ENCODE measurements at regions not wholly inside any gene's neighbourhood (a gene's known extent, or its start where the extent isn't known, plus 50 kb on each side); places are given as distances from the start of the nearest gene placed in this dataset.

- FAIRE-seq, result no peak
- H3K79me2 ChIP-seq (ENCODE audit: control insufficient read depth in 1 of 2, insufficient read depth in 2 of 2, low read length in 2 of 2), result no peaks in the 10 kb centered on the region
- CTCF ChIA-PET (ENCODE audit: partially characterized antibody), result interaction anchor here (0.6 kb wide), 1 partner anchor 1587 kb away, joined by 4 read pairs; no protein-coding TSS in a partner anchor
Measured at GRCh38 chr10:33493497-33493896, 159.0 kb upstream of the NRP1 start.

More at GRCh38 chr10:33493497-33493896, 159.0 kb upstream of the NRP1 start:
- no peak overlapping the region for H3K27ac ChIP-seq (ENCODE audit: low read depth, low read length)
- H3K23me2 ChIP-seq (ENCODE audit: low read depth, low read length), result no peaks in the 10 kb centered on the region
- no peak overlapping the region for H3K56ac ChIP-seq (replicated peaks; ENCODE audit: insufficient read length, low read depth, low read length)
- H3K36me3 ChIP-seq (ENCODE audit: control insufficient read depth in 2 of 4, insufficient read depth in 4 of 4, low read length in 3 of 4), result no peaks in the 10 kb centered on the region
- no peaks in the 10 kb centered on the region for H4K20me1 ChIP-seq (replicated peaks in 1 of 2; ENCODE audit: control insufficient read depth in 1 of 2, insufficient read depth in 2 of 2, low read length in 2 of 2)
- no peak for TF ChIP-seq CBX8 (IDR thresholded peaks at IDR 0.05; ENCODE audit: borderline replicate concordance, low read depth, low read length)
- TF ChIP-seq TCF12 (IDR thresholded peaks at IDR 0.05; ENCODE audit: low read depth, low read length), result no peak
- TF ChIP-seq BACH1 (IDR thresholded peaks at IDR 0.05; ENCODE audit: low read length), result no peak
- no peak for TF ChIP-seq TAF7 (optimal IDR thresholded peaks at IDR 0.05; ENCODE audit: borderline replicate concordance, low read depth, low read length)
- no peak for TF ChIP-seq CEBPB (IDR thresholded peaks at IDR 0.05; ENCODE audit: low read depth, low read length)
- TF ChIP-seq FOSL1 (IDR thresholded peaks at IDR 0.05; ENCODE audit: insufficient read depth, low read depth, low read length), result no peak
- TF ChIP-seq MAFK (IDR thresholded peaks at IDR 0.05; ENCODE audit: low read depth, low read length), result no peak
- TF ChIP-seq GABPA (IDR thresholded peaks at IDR 0.05; ENCODE audit: borderline replicate concordance, insufficient read depth, low read length), result no peak
- H4K5ac ChIP-seq (ENCODE audit: insufficient read length, low read depth, low read length), result no peak overlapping the region
- H3K4me1 ChIP-seq (replicated peaks in 1 of 4; ENCODE audit: control insufficient read depth in 3 of 4, insufficient read depth in 4 of 4, low read length in 3 of 4), result no peaks in the 10 kb centered on the region; a peak in 1 of 7 replicates
- POLR2A ChIA-PET (ENCODE audit: partially characterized antibody), result interaction anchor here (1.4 kb wide), 1 partner anchor 9 kb away, joined by 5 read pairs; no protein-coding TSS in a partner anchor
- H3K4me2 ChIP-seq (ENCODE audit: insufficient read depth in 1 of 2, low read depth in 2 of 2, low read length in 2 of 2), result no peak overlapping the region
- no peaks in the 10 kb centered on the region for H3K79me1 ChIP-seq (ENCODE audit: low read depth, low read length)
- no peak overlapping the region for H2BK20ac ChIP-seq (ENCODE audit: low read length)
- no peak overlapping the region for H3K23ac ChIP-seq (ENCODE audit: insufficient read length)
- H2BK5ac ChIP-seq (ENCODE audit: low read depth, low read length), result no peak overlapping the region
- H3K4me3 ChIP-seq (ENCODE audit: extremely low read depth in 1 of 4, insufficient read depth in 2 of 4, low read depth in 3 of 4, low read length in 4 of 4), result no peak overlapping the region
- H2AK5ac ChIP-seq (ENCODE audit: low read depth, low read length), result no peak overlapping the region
- 85% methylated on average over 3 of the region's 3 CpGs; no CpG with 5 or more reads in 1 of the 2 experiments for WGBS, 2 experiments (ENCODE audit: extremely low coverage in 1 of 2, insufficient coverage in 1 of 2, insufficient read length in 1 of 2, insufficient replicate concordance in 2 of 2, low coverage in 1 of 2, low lambda C conversion rate in 2 of 2, missing lambda C conversion rate in 1 of 2)
- H4K8ac ChIP-seq (ENCODE audit: extremely low read depth, insufficient read depth, low read length), result peak overlapping the region; percentile 53; the same call in 1 of the 2 replicates
- no peak overlapping the region for H2BK120ac ChIP-seq (replicated peaks; ENCODE audit: low read depth, low read length)
- DNase-seq (ENCODE audit: low read depth in 1 of 2, low spot score in 2 of 2), result no peak
- no peak overlapping the region for H3K4ac ChIP-seq (replicated peaks; ENCODE audit: insufficient read length, low read depth, low read length)
- no peak overlapping the region for H3K14ac ChIP-seq (ENCODE audit: insufficient read length)
- no peak overlapping the region for H2BK12ac ChIP-seq (ENCODE audit: low read depth, low read length)
- H2BK15ac ChIP-seq (ENCODE audit: low read length), result no peak overlapping the region
- H3K9me3 ChIP-seq (ENCODE audit: insufficient read depth in 2 of 2, low read depth in 1 of 2, low read length in 1 of 2), result no peaks in the 10 kb centered on the region
- peak overlapping the region; percentile 88; the same call in 1 of the 2 replicates for H2AFZ ChIP-seq (ENCODE audit: low read length)
- no peak overlapping the region for H4K91ac ChIP-seq (replicated peaks; ENCODE audit: insufficient read length, low read length)
- peak overlapping the region; percentile 38; the same call in 1 of the 2 replicates for H3K18ac ChIP-seq (ENCODE audit: extremely low read depth, low read length)
- no peak overlapping the region for H3K9ac ChIP-seq (replicated peaks in 1 of 4; ENCODE audit: extremely low read depth in 1 of 4, low read depth in 3 of 4, low read length in 3 of 4)
- no peaks in the 10 kb centered on the region for H3K27me3 ChIP-seq (replicated peaks in 1 of 4; ENCODE audit: control insufficient read depth in 3 of 4, extremely low read depth in 1 of 4, insufficient read depth in 3 of 4, low read length in 3 of 4)

Measured in H1 (cell line).